Stomach (tissue), 4 donors: ENCODE measurements at regions not wholly inside any gene's neighbourhood (a gene's known extent, or its start where the extent isn't known, plus 50 kb on each side); places are given as distances from the start of the nearest gene placed in this dataset.

Source experiments
- EP300 ChIP-seq: sonication (generic); formaldehyde crosslinking; IDR thresholded peaks from one replicate; pipeline ENCODE4 v1.6.1; 2017; ENCODE audit warnings: antibody characterized with exemption
- POLR2A ChIP-seq, 4 donors: fragments of 450-650 bp; IDR thresholded peaks; one replicate each; pipeline ENCODE4 v1.6.1; 2016; ENCODE audit warnings: antibody characterized with exemption in 4 of 4, control low read depth in 2 of 4, mild to moderate bottlenecking in 1 of 4, moderate library complexity in 1 of 4
- POLR2AphosphoS5 ChIP-seq, 3 donors: sonication (generic); formaldehyde crosslinking; IDR thresholded peaks; one replicate each; pipeline ENCODE4 v1.6.1; 2016; ENCODE audit warnings: antibody characterized with exemption in 3 of 3
- TF ChIP-seq, protein P1 (sequence below), 7 experiments: fragments of 450-650 bp in 4 of 7; fragments of 200-600 bp in 3 of 7; sonication (generic) in 3 of 7; IDR thresholded peaks; one replicate each; pipeline ENCODE4 v1.5.1; 2016 to 2019; ENCODE audit warnings: antibody characterized with exemption in 7 of 7, control low read depth in 2 of 7, mild to moderate bottlenecking in 1 of 7

DNA sequence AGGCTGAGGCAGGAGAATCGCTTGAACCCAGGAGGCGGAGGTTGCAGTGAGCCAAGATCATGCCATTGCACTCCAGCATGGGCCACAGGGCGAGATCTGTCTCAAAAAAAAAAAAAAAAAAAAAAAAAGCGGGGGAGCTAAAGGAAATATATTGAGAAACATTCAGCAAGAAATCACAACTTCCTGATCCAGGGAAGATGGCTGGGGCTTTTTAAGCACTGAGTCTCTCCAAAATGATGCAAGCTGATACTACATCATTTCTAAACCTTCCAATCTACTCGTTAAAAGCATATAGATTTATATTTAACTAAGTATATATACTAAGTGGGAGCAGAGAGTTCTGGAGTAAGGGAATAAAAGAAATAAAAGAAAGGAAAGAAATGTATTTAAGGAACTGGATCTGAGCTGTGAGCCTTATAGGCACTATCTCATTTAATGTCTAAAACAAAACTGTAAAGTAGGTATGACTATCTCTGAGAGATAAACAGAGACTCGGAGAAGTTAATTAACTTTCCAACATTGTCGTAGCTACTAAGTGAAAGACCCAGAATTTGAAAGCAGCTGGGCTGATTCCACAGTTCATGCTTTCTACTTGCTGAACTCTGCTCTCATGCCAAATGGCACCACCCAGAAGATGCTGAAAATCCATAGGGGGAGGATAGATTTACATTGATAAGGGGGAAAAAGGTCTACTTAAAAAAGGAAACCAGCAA, 215.0 kb upstream of the MARCKS start:
- TF ChIP-seq, protein P1, sequence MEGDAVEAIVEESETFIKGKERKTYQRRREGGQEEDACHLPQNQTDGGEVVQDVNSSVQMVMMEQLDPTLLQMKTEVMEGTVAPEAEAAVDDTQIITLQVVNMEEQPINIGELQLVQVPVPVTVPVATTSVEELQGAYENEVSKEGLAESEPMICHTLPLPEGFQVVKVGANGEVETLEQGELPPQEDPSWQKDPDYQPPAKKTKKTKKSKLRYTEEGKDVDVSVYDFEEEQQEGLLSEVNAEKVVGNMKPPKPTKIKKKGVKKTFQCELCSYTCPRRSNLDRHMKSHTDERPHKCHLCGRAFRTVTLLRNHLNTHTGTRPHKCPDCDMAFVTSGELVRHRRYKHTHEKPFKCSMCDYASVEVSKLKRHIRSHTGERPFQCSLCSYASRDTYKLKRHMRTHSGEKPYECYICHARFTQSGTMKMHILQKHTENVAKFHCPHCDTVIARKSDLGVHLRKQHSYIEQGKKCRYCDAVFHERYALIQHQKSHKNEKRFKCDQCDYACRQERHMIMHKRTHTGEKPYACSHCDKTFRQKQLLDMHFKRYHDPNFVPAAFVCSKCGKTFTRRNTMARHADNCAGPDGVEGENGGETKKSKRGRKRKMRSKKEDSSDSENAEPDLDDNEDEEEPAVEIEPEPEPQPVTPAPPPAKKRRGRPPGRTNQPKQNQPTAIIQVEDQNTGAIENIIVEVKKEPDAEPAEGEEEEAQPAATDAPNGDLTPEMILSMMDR (IDR thresholded peaks at IDR 0.05), result no peak
- no peak for TF ChIP-seq POLR2AphosphoS5 (IDR thresholded peaks at IDR 0.05)
- no peak for TF ChIP-seq POLR2A (IDR thresholded peaks at IDR 0.05)
- TF ChIP-seq EP300, result no peak
